HT1080 (cell line): ENCODE measurements at regions not wholly inside any gene's neighbourhood (a gene's known extent, or its start where the extent isn't known, plus 50 kb on each side); places are given as distances from the start of the nearest gene placed in this dataset.

Experiments
- DNase-seq: peaks from one replicate; pipeline ENCODE4 v3.0.0-alpha.2; 2015; ENCODE audit warnings: low read depth

GRCh38 chr10:84783386-84783785 lies 455.0 kb downstream of the CCSER2 start:
- peak; percentile 39 for DNase-seq

GRCh38 chr10:84783909-84784308 lies 455.5 kb downstream of the CCSER2 start:
- no peak for DNase-seq

GRCh38 chr10:84784749-84785148 lies 456.4 kb downstream of the CCSER2 start:
- DNase-seq: no peak

GRCh38 chr10:84789026-84789425 lies 460.6 kb downstream of the CCSER2 start:
- no peak for DNase-seq

- DNase-seq: no peak
Observed at GRCh38 chr10:84798312-84798711, 469.9 kb downstream of the CCSER2 start.

- no peak for DNase-seq
Observed at GRCh38 chr10:84801156-84801555, 472.8 kb downstream of the CCSER2 start.

- no peak for DNase-seq
Observed at GRCh38 chr10:84801916-84802315, 473.5 kb downstream of the CCSER2 start.

GRCh38 chr10:84805149-84805548 lies 476.8 kb downstream of the CCSER2 start:
- DNase-seq: no peak

GRCh38 chr10:84811113-84811512 lies 482.7 kb downstream of the CCSER2 start:
- no peak for DNase-seq

GRCh38 chr10:84818961-84819360 lies 490.6 kb downstream of the CCSER2 start:
- DNase-seq: no peak

GRCh38 chr10:84820120-84820519 lies 491.7 kb downstream of the CCSER2 start:
- DNase-seq: no peak

- DNase-seq: no peak
Observed at GRCh38 chr10:84820596-84820995, 492.2 kb downstream of the CCSER2 start.

- no peak for DNase-seq
Observed at GRCh38 chr10:84822931-84823630, 494.7 kb downstream of the CCSER2 start.

GRCh38 chr10:84824525-84824924 lies 496.1 kb downstream of the CCSER2 start:
- no peak for DNase-seq

- DNase-seq: peak; percentile 84
Observed at GRCh38 chr10:84825330-84825729, 496.9 kb downstream of the CCSER2 start.

- DNase-seq: no peak
Observed at GRCh38 chr10:84826704-84827103, 498.3 kb downstream of the CCSER2 start.

GRCh38 chr10:84829131-84829530 lies 500.7 kb downstream of the CCSER2 start:
- DNase-seq: peak; percentile 38

- no peak for DNase-seq
Observed at GRCh38 chr10:84837041-84837812, 508.8 kb downstream of the CCSER2 start.

- DNase-seq: no peak
Observed at GRCh38 chr10:84837877-84838276, 509.5 kb downstream of the CCSER2 start.

- DNase-seq: no peak
Observed at GRCh38 chr10:84838851-84839250, 510.5 kb downstream of the CCSER2 start.

GRCh38 chr10:84842593-84842992 lies 514.2 kb downstream of the CCSER2 start:
- DNase-seq: no peak

- no peak for DNase-seq
Observed at GRCh38 chr10:84844461-84844860, 516.1 kb downstream of the CCSER2 start.
